ENCODE measurements at regions not wholly inside any gene's neighbourhood (a gene's known extent, or its start where the extent isn't known, plus 50 kb on each side); places are given as distances from the start of the nearest gene placed in this dataset.
A peak's percentile ranks its signal among the peaks of the same experiment; 100 is the strongest.

GRCh38 chr13:33707449-33707848, 110.5 kb upstream of the RFC3 start:
- H3K4me1 Mint-ChIP-seq: no peaks in the 10 kb centered on the region
- CTCF ChIA-PET: no interaction called here
- H3K9me3 Mint-ChIP-seq: peaks cover 14 to 39% (median 23%) of the 10 kb centered on the region in 3 donors
- peaks cover 7% of the 10 kb centered on the region for H3K9me3 ChIP-seq
- no peak overlapping the region for H3K27ac Mint-ChIP-seq
- peaks cover 17 to 33% of the 10 kb centered on the region in 2 donors for H3K27me3 Mint-ChIP-seq
- no peak overlapping the region for H3K27ac ChIP-seq (ENCODE audit: low read length)
- no peaks in the 10 kb centered on the region for H3K36me3 ChIP-seq (ENCODE audit: control insufficient read depth in 2 of 2, extremely low read depth in 1 of 2, insufficient read depth in 1 of 2, low read length in 1 of 2)
- H3K4me3 ChIP-seq (ENCODE audit: control insufficient read depth in 1 of 2, extremely low read depth in 1 of 2, low read length in 1 of 2): no peak overlapping the region
- no peak for ATAC-seq (replicated peaks in 1 of 4)
- POLR2A ChIA-PET: no interaction called here
- no peak overlapping the region for H3K4me3 Mint-ChIP-seq
- peaks cover 0 to 13% of the 10 kb centered on the region in 2 experiments for H3K27me3 ChIP-seq (replicated peaks in 1 of 2; ENCODE audit: control insufficient read depth in 2 of 2, extremely low read depth in 1 of 2, insufficient read depth in 2 of 2, low read length in 1 of 2)
- no peaks in the 10 kb centered on the region for H3K4me1 ChIP-seq (ENCODE audit: control insufficient read depth in 1 of 2, extremely low read depth in 1 of 2, insufficient read depth in 2 of 2, low read length in 2 of 2)
- H3K36me3 Mint-ChIP-seq: no peaks in the 10 kb centered on the region
- DNase-seq: no peak
- 85% methylated on average over 2 of the region's 3 CpGs for WGBS (ENCODE audit: insufficient coverage)

GRCh38 chr13:33710924-33711323, 107.0 kb upstream of the RFC3 start:
- H3K4me1 Mint-ChIP-seq: no peaks in the 10 kb centered on the region
- ATAC-seq (replicated peaks in 1 of 4) (no peak), DNase-seq (no peak)
- H3K27me3 ChIP-seq (replicated peaks in 1 of 2; ENCODE audit: control insufficient read depth in 2 of 2, extremely low read depth in 1 of 2, insufficient read depth in 2 of 2, low read length in 1 of 2): peaks cover 0 to 13% of the 10 kb centered on the region in 2 experiments
- no peak overlapping the region for H3K27ac ChIP-seq (ENCODE audit: low read length)
- peaks cover 4 to 12% (median 10%) of the 10 kb centered on the region in 3 donors for H3K9me3 Mint-ChIP-seq
- H3K4me1 ChIP-seq (ENCODE audit: control insufficient read depth in 1 of 2, extremely low read depth in 1 of 2, insufficient read depth in 2 of 2, low read length in 2 of 2): no peaks in the 10 kb centered on the region
- peaks cover 1% of the 10 kb centered on the region for H3K9me3 ChIP-seq
- no peaks in the 10 kb centered on the region for H3K36me3 ChIP-seq (ENCODE audit: control insufficient read depth in 2 of 2, extremely low read depth in 1 of 2, insufficient read depth in 1 of 2, low read length in 1 of 2)
- H3K27me3 Mint-ChIP-seq: peaks cover 7 to 17% of the 10 kb centered on the region in 2 donors
- H3K36me3 Mint-ChIP-seq: no peaks in the 10 kb centered on the region
- H3K27ac Mint-ChIP-seq: no peak overlapping the region
- no peak overlapping the region for H3K4me3 Mint-ChIP-seq
- POLR2A ChIA-PET: no interaction called here
- CTCF ChIA-PET: no interaction called here
- WGBS (ENCODE audit: insufficient coverage): no CpG with 5 or more reads among the region's 1 CpG
- H3K4me3 ChIP-seq (ENCODE audit: control insufficient read depth in 1 of 2, extremely low read depth in 1 of 2, low read length in 1 of 2): no peak overlapping the region

- Mint-ChIP-seq H3K9me3 (peaks cover 0 to 7% (median 6%) of the 10 kb centered on the region in 3 donors), H3K4me3 (no peak overlapping the region), H3K27me3 (peaks cover 7 to 13% of the 10 kb centered on the region in 2 donors), H3K36me3 (no peaks in the 10 kb centered on the region), H3K4me1 (no peaks in the 10 kb centered on the region), H3K27ac (no peak overlapping the region)
- no peaks in the 10 kb centered on the region for H3K36me3 ChIP-seq (ENCODE audit: control insufficient read depth in 2 of 2, extremely low read depth in 1 of 2, insufficient read depth in 1 of 2, low read length in 1 of 2)
- no peak overlapping the region for H3K27ac ChIP-seq (ENCODE audit: low read length)
- H3K4me1 ChIP-seq (ENCODE audit: control insufficient read depth in 1 of 2, extremely low read depth in 1 of 2, insufficient read depth in 2 of 2, low read length in 2 of 2): no peaks in the 10 kb centered on the region
- ChIA-PET POLR2A (no interaction called here), CTCF (no interaction called here)
- WGBS (ENCODE audit: insufficient coverage): 83% methylated on average over 1 of the region's 3 CpGs
- no peak for DNase-seq
- H3K27me3 ChIP-seq (replicated peaks in 1 of 2; ENCODE audit: control insufficient read depth in 2 of 2, extremely low read depth in 1 of 2, insufficient read depth in 2 of 2, low read length in 1 of 2): peaks cover 0 to 13% of the 10 kb centered on the region in 2 experiments
- H3K4me3 ChIP-seq (ENCODE audit: control insufficient read depth in 1 of 2, extremely low read depth in 1 of 2, low read length in 1 of 2): no peak overlapping the region
- ATAC-seq (replicated peaks in 1 of 4): no peak
- H3K9me3 ChIP-seq: no peaks in the 10 kb centered on the region
Observed at GRCh38 chr13:33711436-33711835, 106.5 kb upstream of the RFC3 start.

- H3K4me1 Mint-ChIP-seq: peaks cover 12% of the 10 kb centered on the region in 3 donors
- CTCF ChIA-PET: interaction anchor here in 1 of 2 donors (0.6 kb wide), 1 partner anchor 332 kb away, joined by 3 read pairs; no protein-coding TSS in a partner anchor
Observed at GRCh38 chr13:33717775-33718174, 100.2 kb upstream of the RFC3 start.

GRCh38 chr13:33721724-33722123, 96.2 kb upstream of the RFC3 start:
- Mint-ChIP-seq H3K27ac (no peak overlapping the region), H3K36me3 (no peaks in the 10 kb centered on the region), H3K4me3 (no peak overlapping the region), H3K27me3 (no peaks in the 10 kb centered on the region), H3K9me3 (no peaks in the 10 kb centered on the region), H3K4me1 (peaks cover 21 to 23% (median 23%) of the 10 kb centered on the region in 3 donors)
- H3K27ac ChIP-seq (ENCODE audit: low read length): no peak overlapping the region
- ATAC-seq (replicated peaks in 1 of 4): no peak
- no peak overlapping the region for H3K4me3 ChIP-seq (ENCODE audit: control insufficient read depth in 1 of 2, extremely low read depth in 1 of 2, low read length in 1 of 2)
- DNase-seq: no peak
- ChIA-PET CTCF (interaction anchor here (1.1 to 3.3 kb wide), 4 partner anchors 11 to 494 kb away, joined by 3 to 11 read pairs (median 6); no protein-coding TSS in a partner anchor), POLR2A (interaction anchor here in 1 of 2 donors (0.6 to 0.7 kb wide), 2 partner anchors 478 to 1374 kb away, joined by 3 read pairs; no protein-coding TSS in a partner anchor)
- H3K9me3 ChIP-seq: no peaks in the 10 kb centered on the region
- no peaks in the 10 kb centered on the region for H3K36me3 ChIP-seq (ENCODE audit: control insufficient read depth in 2 of 2, extremely low read depth in 1 of 2, insufficient read depth in 1 of 2, low read length in 1 of 2)
- WGBS (ENCODE audit: insufficient coverage): no CpG with 5 or more reads among the region's 1 CpG
- H3K4me1 ChIP-seq (ENCODE audit: control insufficient read depth in 1 of 2, extremely low read depth in 1 of 2, insufficient read depth in 2 of 2, low read length in 2 of 2): no peaks in the 10 kb centered on the region
- H3K27me3 ChIP-seq (replicated peaks in 1 of 2; ENCODE audit: control insufficient read depth in 2 of 2, extremely low read depth in 1 of 2, insufficient read depth in 2 of 2, low read length in 1 of 2): no peaks in the 10 kb centered on the region

More at GRCh38 chr13:33717775-33718174, 100.2 kb upstream of the RFC3 start:
- no peak overlapping the region for H3K27ac Mint-ChIP-seq
- POLR2A ChIA-PET: no interaction called here
- H3K36me3 ChIP-seq (ENCODE audit: control insufficient read depth in 2 of 2, extremely low read depth in 1 of 2, insufficient read depth in 1 of 2, low read length in 1 of 2): no peaks in the 10 kb centered on the region
- no peak overlapping the region for H3K27ac ChIP-seq (ENCODE audit: low read length)
- H3K9me3 ChIP-seq: no peaks in the 10 kb centered on the region
- H3K27me3 ChIP-seq (replicated peaks in 1 of 2; ENCODE audit: control insufficient read depth in 2 of 2, extremely low read depth in 1 of 2, insufficient read depth in 2 of 2, low read length in 1 of 2): no peaks in the 10 kb centered on the region
- DNase-seq (no peak), ATAC-seq (replicated peaks in 1 of 4) (no peak)
- no peak overlapping the region for H3K4me3 Mint-ChIP-seq
- no peaks in the 10 kb centered on the region for H3K4me1 ChIP-seq (ENCODE audit: control insufficient read depth in 1 of 2, extremely low read depth in 1 of 2, insufficient read depth in 2 of 2, low read length in 2 of 2)
- peaks cover 2 to 3% of the 10 kb centered on the region in 2 donors for H3K27me3 Mint-ChIP-seq
- no peaks in the 10 kb centered on the region for H3K36me3 Mint-ChIP-seq
- H3K9me3 Mint-ChIP-seq: no peaks in the 10 kb centered on the region
- H3K4me3 ChIP-seq (ENCODE audit: control insufficient read depth in 1 of 2, extremely low read depth in 1 of 2, low read length in 1 of 2): no peak overlapping the region

- H3K4me3 ChIP-seq (ENCODE audit: control insufficient read depth in 1 of 2, extremely low read depth in 1 of 2, low read length in 1 of 2): no peak overlapping the region
- ChIA-PET POLR2A (interaction anchor here in 1 of 2 donors (0.6 kb wide), 2 partner anchors 9 to 479 kb away, joined by 3 to 11 read pairs; no protein-coding TSS in a partner anchor), CTCF (interaction anchor here (0.6 to 3.3 kb wide), 7 partner anchors 10 to 1813 kb away, joined by 3 to 11 read pairs (median 6); no protein-coding TSS in a partner anchor)
- H3K27ac ChIP-seq (ENCODE audit: low read length): no peak overlapping the region
- H3K36me3 ChIP-seq (ENCODE audit: control insufficient read depth in 2 of 2, extremely low read depth in 1 of 2, insufficient read depth in 1 of 2, low read length in 1 of 2): no peaks in the 10 kb centered on the region
- Mint-ChIP-seq H3K27ac (peak overlapping the region; percentile 40 to 72), H3K9me3 (no peaks in the 10 kb centered on the region), H3K4me3 (peak overlapping the region in 2 of 3 donors; percentile 8 to 47), H3K4me1 (peaks cover 21 to 23% (median 23%) of the 10 kb centered on the region in 3 donors), H3K36me3 (no peaks in the 10 kb centered on the region), H3K27me3 (no peaks in the 10 kb centered on the region)
- no peak for ATAC-seq (replicated peaks in 1 of 4)
- no peaks in the 10 kb centered on the region for H3K27me3 ChIP-seq (replicated peaks in 1 of 2; ENCODE audit: control insufficient read depth in 2 of 2, extremely low read depth in 1 of 2, insufficient read depth in 2 of 2, low read length in 1 of 2)
- DNase-seq: no peak
- no peaks in the 10 kb centered on the region for H3K4me1 ChIP-seq (ENCODE audit: control insufficient read depth in 1 of 2, extremely low read depth in 1 of 2, insufficient read depth in 2 of 2, low read length in 2 of 2)
- WGBS (ENCODE audit: insufficient coverage): no CpG with 5 or more reads among the region's 3 CpGs
- H3K9me3 ChIP-seq: no peaks in the 10 kb centered on the region
Observed at GRCh38 chr13:33722216-33722915, 95.6 kb upstream of the RFC3 start.

Data from T-cell (primary cell).